Activated B cell treated with CpG ODN at 0.5 μM for 24 hours (primary cell): ENCODE measurements at regions not wholly inside any gene's neighbourhood (a gene's known extent, or its start where the extent isn't known, plus 50 kb on each side); places are given as distances from the start of the nearest gene placed in this dataset.
A peak's percentile ranks its signal among the peaks of the same experiment; 100 is the strongest.

Source experiments
- ATAC-seq: fragments of 200-7000 bp; cut with Tn5 transposase; one replicate; pipeline ENCODE4 v1.10.0; 2021; ENCODE audit warnings: low read depth, mild to moderate bottlenecking, moderate library complexity
- CTCF ChIA-PET: fragments of 350-600 bp; sonication (Branson Sonifier 250); formaldehyde crosslinking; loops from one replicate; lab custom pipeline; 2021; ENCODE audit warnings: antibody characterized with exemption; lab: Charles Lee
- POLR2A ChIA-PET: fragments of 350-600 bp; sonication (Branson Sonifier 250); formaldehyde crosslinking; loops from one replicate; lab custom pipeline; 2021; ENCODE audit warnings: antibody characterized with exemption; lab: Charles Lee
- DNase-seq: peaks from one replicate; pipeline ENCODE4 v3.0.0; 2022
- H3K27ac Mint-ChIP-seq: one replicate; pipeline ENCODE4 v1.8.0; 2020; ENCODE audit warnings: mixed read lengths
- H3K27me3 Mint-ChIP-seq: one replicate; pipeline ENCODE4 v1.8.0; 2021; ENCODE audit warnings: mixed read lengths
- H3K36me3 Mint-ChIP-seq: one replicate; pipeline ENCODE4 v1.8.0; 2021; ENCODE audit warnings: low read depth, mixed read lengths
- H3K4me1 Mint-ChIP-seq: one replicate; pipeline ENCODE4 v1.8.0; 2021; ENCODE audit warnings: mixed read lengths
- H3K4me3 Mint-ChIP-seq: one replicate; pipeline ENCODE4 v1.8.0; 2020; ENCODE audit warnings: mild to moderate bottlenecking, mixed read lengths
- H3K9me3 Mint-ChIP-seq: one replicate; pipeline ENCODE4 v1.8.0; 2020; ENCODE audit warnings: mixed read lengths
- CTCF ChIP-seq: fragments of 200-600 bp; IDR thresholded peaks from one replicate; pipeline ENCODE4 v1.8.0; 2022; ENCODE audit warnings: antibody characterized with exemption, mild to moderate bottlenecking
- intact Hi-C: fragments of 100-400 bp; cut with micrococcal nuclease; formaldehyde crosslinking; loops from one replicate; pipeline ENCODE4 v1.15.1; 2024

GRCh38 chr5:174916227-174916626, 191.8 kb downstream of the MSX2 start:
- no peaks in the 10 kb centered on the region for H3K4me1 Mint-ChIP-seq
- H3K36me3 Mint-ChIP-seq, result no peaks in the 10 kb centered on the region
- no peak overlapping the region for H3K4me3 Mint-ChIP-seq
- intact Hi-C loops, result no loop called here
- H3K27me3 Mint-ChIP-seq, result peaks cover 3% of the 10 kb centered on the region
- ATAC-seq (no peak), DNase-seq (no peak)
- no peak overlapping the region for H3K27ac Mint-ChIP-seq
- TF ChIP-seq CTCF, result no peak
- H3K9me3 Mint-ChIP-seq, result peaks cover 2% of the 10 kb centered on the region
- ChIA-PET POLR2A (no interaction called here), CTCF (no interaction called here)

GRCh38 chr5:174911118-174911517, 186.7 kb downstream of the MSX2 start:
- ChIA-PET CTCF (no interaction called here), POLR2A (no interaction called here)
- Mint-ChIP-seq H3K4me1 (no peaks in the 10 kb centered on the region), H3K9me3 (peaks cover 2% of the 10 kb centered on the region), H3K36me3 (no peaks in the 10 kb centered on the region), H3K4me3 (no peak overlapping the region), H3K27ac (no peak overlapping the region), H3K27me3 (peaks cover 8% of the 10 kb centered on the region)
- ATAC-seq (no peak), DNase-seq (no peak)
- no peak for TF ChIP-seq CTCF
- intact Hi-C loops, result no loop called here

GRCh38 chr5:174910245-174910737, 185.9 kb downstream of the MSX2 start:
- TF ChIP-seq CTCF, result no peak
- Mint-ChIP-seq H3K4me1 (no peaks in the 10 kb centered on the region), H3K4me3 (no peak overlapping the region), H3K27me3 (peaks cover 8% of the 10 kb centered on the region), H3K36me3 (no peaks in the 10 kb centered on the region), H3K9me3 (peaks cover 2% of the 10 kb centered on the region), H3K27ac (no peak overlapping the region)
- CTCF ChIA-PET, result no interaction called here
- intact Hi-C loops, result no loop called here
- ATAC-seq, result peak; percentile 34
- POLR2A ChIA-PET, result no interaction called here
- no peak for DNase-seq

GRCh38 chr5:174903172-174903732, 178.9 kb downstream of the MSX2 start:
- no peak for DNase-seq
- peaks cover 5% of the 10 kb centered on the region for H3K27me3 Mint-ChIP-seq

GRCh38 chr5:174901336-174901735, 177.0 kb downstream of the MSX2 start:
- no peak for ATAC-seq
- no peak for TF ChIP-seq CTCF
- CTCF ChIA-PET, result no interaction called here
- POLR2A ChIA-PET, result no interaction called here
- intact Hi-C loops, result no loop called here
- H3K4me3 Mint-ChIP-seq, result no peak overlapping the region
- no peaks in the 10 kb centered on the region for H3K4me1 Mint-ChIP-seq
- H3K27ac Mint-ChIP-seq, result no peak overlapping the region
- no peaks in the 10 kb centered on the region for H3K36me3 Mint-ChIP-seq
- H3K27me3 Mint-ChIP-seq, result peaks cover 2% of the 10 kb centered on the region
- no peak for DNase-seq
- no peaks in the 10 kb centered on the region for H3K9me3 Mint-ChIP-seq

More at GRCh38 chr5:174903172-174903732, 178.9 kb downstream of the MSX2 start:
- ATAC-seq, result no peak
- ChIA-PET CTCF (interaction anchor here (0.6 kb wide), 1 partner anchor 38 kb away, joined by 3 read pairs; no protein-coding TSS in a partner anchor), POLR2A (no interaction called here)
- no peaks in the 10 kb centered on the region for H3K4me1 Mint-ChIP-seq
- H3K9me3 Mint-ChIP-seq, result no peaks in the 10 kb centered on the region
- no peak for TF ChIP-seq CTCF
- no peak overlapping the region for H3K4me3 Mint-ChIP-seq
- no peaks in the 10 kb centered on the region for H3K36me3 Mint-ChIP-seq
- H3K27ac Mint-ChIP-seq, result no peak overlapping the region
- intact Hi-C loops, result no loop called here
